Smooth muscle cell (in vitro differentiated cells): ENCODE measurements at regions not wholly inside any gene's neighbourhood (a gene's known extent, or its start where the extent isn't known, plus 50 kb on each side); places are given as distances from the start of the nearest gene placed in this dataset.

Source experiments
- DNase-seq: peaks from one replicate; lab custom pipeline; 2025; ENCODE audit not compliant: unreplicated experiment; lab: John Stamatoyannopoulos, UW
- H2AFZ ChIP-seq: fragments of 200-600 bp; sonication (generic); 2 replicates; pipeline ENCODE4 v1.6.0; 2016; ENCODE audit warnings: antibody characterized with exemption, low read depth, mild to moderate bottlenecking
- H3F3A ChIP-seq: fragments of 200-600 bp; sonication (generic); 2 replicates; pipeline ENCODE4 v1.6.0; 2017; ENCODE audit warnings: antibody characterized with exemption, low read depth
- H3K27ac ChIP-seq: fragments of 200-600 bp; sonication (generic); 2 replicates; pipeline ENCODE4 v1.5.1; 2016; ENCODE audit warnings: low read depth, mild to moderate bottlenecking
- H3K27me3 ChIP-seq: fragments of 200-600 bp; sonication (generic); 2 replicates; pipeline ENCODE4 v1.6.1; 2016; ENCODE audit warnings: low read depth, mild to moderate bottlenecking
- H3K36me3 ChIP-seq: fragments of 200-600 bp; sonication (generic); 2 replicates; pipeline ENCODE4 v1.5.1; 2016; ENCODE audit warnings: low read depth
- H3K4me1 ChIP-seq: fragments of 200-600 bp; sonication (generic); 2 replicates; pipeline ENCODE4 v1.5.1; 2016; ENCODE audit warnings: low read depth
- H3K4me2 ChIP-seq: fragments of 200-600 bp; sonication (generic); 2 replicates; pipeline ENCODE4 v1.6.0; 2016; ENCODE audit warnings: mild to moderate bottlenecking
- H3K4me3 ChIP-seq: fragments of 200-600 bp; sonication (generic); 2 replicates; pipeline ENCODE4 v1.5.1; 2016; ENCODE audit warnings: mild to moderate bottlenecking
- H3K79me2 ChIP-seq: fragments of 200-600 bp; sonication (generic); 2 replicates; pipeline ENCODE4 v1.6.0; 2016; ENCODE audit warnings: low read depth, mild to moderate bottlenecking
- H3K9ac ChIP-seq: fragments of 200-600 bp; sonication (generic); 2 replicates; pipeline ENCODE4 v1.6.0; 2016; ENCODE audit warnings: low read depth
- H3K9me3 ChIP-seq: fragments of 200-600 bp; sonication (generic); replicated peaks from 2 replicates; pipeline ENCODE4 v1.5.1; 2016; ENCODE audit warnings: low read depth
- H4K20me1 ChIP-seq: fragments of 200-600 bp; sonication (generic); 2 replicates; pipeline ENCODE4 v1.6.0; 2016; ENCODE audit warnings: low read depth
- WGBS: methylation state at CpG from one replicate; pipeline ENCODE4 v1.1.7; 2016; ENCODE audit warnings: low lambda C conversion rate; 5-methylcytosine and 5-hydroxymethylcytosine counted together
- TF ChIP-seq, protein P1 (sequence below): fragments of 200-600 bp; sonication (generic); IDR thresholded peaks from 2 replicates; pipeline ENCODE4 v1.5.1; 2017; ENCODE audit warnings: borderline replicate concordance, mild to moderate bottlenecking, antibody characterized with exemption; ENCODE audit not compliant: insufficient read depth, poor library complexity, severe bottlenecking

DNA sequence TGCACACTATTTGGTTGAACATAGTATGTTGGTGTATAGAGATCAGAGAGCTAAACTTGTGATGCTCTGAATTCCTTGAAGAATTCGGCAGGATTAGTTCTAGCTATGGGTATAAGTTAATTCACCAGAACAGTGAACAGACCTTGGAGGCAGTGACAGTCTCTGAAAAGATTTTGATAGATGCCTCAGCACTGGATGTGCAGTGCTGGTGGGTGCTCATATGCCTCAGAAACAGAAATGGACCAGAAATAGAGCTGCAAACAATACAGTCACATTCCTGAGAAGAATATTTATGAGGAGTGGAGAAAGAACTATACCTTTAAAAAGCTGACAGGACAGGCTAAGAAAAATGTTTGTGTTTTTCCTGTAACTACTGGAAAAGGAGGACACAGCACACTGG is 747.7 kb downstream of the KCTD16 start:
- Histone ChIP-seq H2AFZ (no peak overlapping the region), H3F3A (no peaks in the 10 kb centered on the region), H4K20me1 (no peaks in the 10 kb centered on the region), H3K4me3 (no peak overlapping the region), H3K4me1 (no peaks in the 10 kb centered on the region), H3K27me3 (no peaks in the 10 kb centered on the region), H3K4me2 (no peak overlapping the region), H3K36me3 (no peaks in the 10 kb centered on the region), H3K9me3 (no peaks in the 10 kb centered on the region), H3K27ac (no peak overlapping the region), H3K79me2 (no peaks in the 10 kb centered on the region), H3K9ac (no peak overlapping the region)
- WGBS = 91% methylated on average over 1 of the region's 1 CpG
- TF ChIP-seq, protein P1, sequence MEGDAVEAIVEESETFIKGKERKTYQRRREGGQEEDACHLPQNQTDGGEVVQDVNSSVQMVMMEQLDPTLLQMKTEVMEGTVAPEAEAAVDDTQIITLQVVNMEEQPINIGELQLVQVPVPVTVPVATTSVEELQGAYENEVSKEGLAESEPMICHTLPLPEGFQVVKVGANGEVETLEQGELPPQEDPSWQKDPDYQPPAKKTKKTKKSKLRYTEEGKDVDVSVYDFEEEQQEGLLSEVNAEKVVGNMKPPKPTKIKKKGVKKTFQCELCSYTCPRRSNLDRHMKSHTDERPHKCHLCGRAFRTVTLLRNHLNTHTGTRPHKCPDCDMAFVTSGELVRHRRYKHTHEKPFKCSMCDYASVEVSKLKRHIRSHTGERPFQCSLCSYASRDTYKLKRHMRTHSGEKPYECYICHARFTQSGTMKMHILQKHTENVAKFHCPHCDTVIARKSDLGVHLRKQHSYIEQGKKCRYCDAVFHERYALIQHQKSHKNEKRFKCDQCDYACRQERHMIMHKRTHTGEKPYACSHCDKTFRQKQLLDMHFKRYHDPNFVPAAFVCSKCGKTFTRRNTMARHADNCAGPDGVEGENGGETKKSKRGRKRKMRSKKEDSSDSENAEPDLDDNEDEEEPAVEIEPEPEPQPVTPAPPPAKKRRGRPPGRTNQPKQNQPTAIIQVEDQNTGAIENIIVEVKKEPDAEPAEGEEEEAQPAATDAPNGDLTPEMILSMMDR = no peak
- no peak for DNase-seq

DNA sequence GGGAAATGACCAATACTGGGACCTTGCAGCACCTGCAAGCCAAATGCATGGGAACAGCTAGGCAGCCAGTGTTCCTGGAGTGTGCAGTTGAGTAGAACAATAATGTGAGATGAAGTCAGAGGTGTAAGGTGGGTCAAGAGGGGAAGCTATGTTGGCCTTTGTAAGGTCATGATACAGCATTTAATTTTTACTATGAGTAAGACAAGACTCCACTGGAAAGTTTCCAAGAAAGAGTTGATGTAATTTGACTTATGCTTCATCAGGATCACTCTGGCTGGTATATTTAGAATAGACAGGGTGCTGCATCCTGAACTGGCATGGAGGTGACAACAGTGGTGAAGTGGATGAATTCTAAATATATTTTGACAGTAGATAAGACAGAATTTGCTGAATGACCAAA is 744.8 kb downstream of the KCTD16 start:
- no peaks in the 10 kb centered on the region for H3K79me2 ChIP-seq
- H3K4me2 ChIP-seq = no peak overlapping the region
- H3K9ac ChIP-seq = no peak overlapping the region
- no peaks in the 10 kb centered on the region for H3K36me3 ChIP-seq
- H2AFZ ChIP-seq = no peak overlapping the region
- no peak overlapping the region for H3K4me3 ChIP-seq
- H3K4me1 ChIP-seq = no peaks in the 10 kb centered on the region
- no peaks in the 10 kb centered on the region for H3K27me3 ChIP-seq
- no peaks in the 10 kb centered on the region for H4K20me1 ChIP-seq
- H3K27ac ChIP-seq = no peak overlapping the region
- no peaks in the 10 kb centered on the region for H3K9me3 ChIP-seq
- TF ChIP-seq, protein P1 = no peak
- H3F3A ChIP-seq = no peaks in the 10 kb centered on the region
- DNase-seq = no peak

DNA sequence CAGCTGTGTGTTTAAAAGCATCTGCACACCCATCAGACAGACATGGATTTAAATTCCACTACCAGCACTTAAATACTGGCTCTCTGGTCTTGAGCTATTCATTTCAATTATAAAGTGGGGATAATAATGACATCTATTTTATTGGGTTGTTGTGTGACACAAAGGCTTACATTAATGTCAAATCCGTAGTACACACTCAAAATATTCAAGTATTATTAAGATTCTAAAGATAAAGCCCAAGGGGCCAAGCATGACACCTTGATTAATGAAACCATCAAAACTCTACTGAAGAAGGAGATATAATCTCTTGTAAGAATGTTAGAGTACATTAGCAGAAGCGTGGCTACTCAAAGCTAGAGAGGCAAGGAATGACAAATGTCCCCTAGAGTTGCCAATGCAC is 743.0 kb downstream of the KCTD16 start:
- no peaks in the 10 kb centered on the region for H3K4me1 ChIP-seq
- no peak overlapping the region for H2AFZ ChIP-seq
- H3K9me3 ChIP-seq = no peaks in the 10 kb centered on the region
- H4K20me1 ChIP-seq = no peaks in the 10 kb centered on the region
- H3K4me3 ChIP-seq = no peak overlapping the region
- H3K36me3 ChIP-seq = no peaks in the 10 kb centered on the region
- H3K4me2 ChIP-seq = no peak overlapping the region
- H3K27ac ChIP-seq = no peak overlapping the region
- no peak for DNase-seq
- TF ChIP-seq, protein P1 = no peak
- no peak overlapping the region for H3K9ac ChIP-seq
- 67% methylated on average over 2 of the region's 2 CpGs for WGBS
- no peaks in the 10 kb centered on the region for H3F3A ChIP-seq
- H3K27me3 ChIP-seq = no peaks in the 10 kb centered on the region
- no peaks in the 10 kb centered on the region for H3K79me2 ChIP-seq

DNA sequence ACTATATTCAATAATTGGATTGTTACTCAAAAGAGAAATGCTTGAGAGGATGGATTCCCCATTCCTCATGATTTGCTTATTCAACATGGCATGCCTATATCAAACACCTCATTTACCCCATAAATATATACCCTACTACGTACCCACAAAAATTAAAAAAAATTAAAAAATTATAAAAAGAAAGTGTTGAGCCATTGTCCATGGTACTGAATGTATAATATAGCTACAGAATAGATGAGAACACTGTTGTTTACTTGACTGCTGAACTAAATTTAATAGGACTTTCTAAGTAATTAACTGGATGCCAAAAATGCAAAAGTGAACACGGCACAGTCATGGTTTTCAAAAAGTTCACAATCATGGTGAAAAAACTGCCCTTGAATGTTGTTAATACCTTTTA is 725.8 kb downstream of the KCTD16 start:
- Histone ChIP-seq H3K4me2 (no peak overlapping the region), H3K27me3 (no peaks in the 10 kb centered on the region), H3K36me3 (no peaks in the 10 kb centered on the region), H4K20me1 (no peaks in the 10 kb centered on the region), H3K4me3 (no peak overlapping the region), H3F3A (no peaks in the 10 kb centered on the region), H3K27ac (no peak overlapping the region), H3K79me2 (no peaks in the 10 kb centered on the region), H3K9ac (no peak overlapping the region), H3K9me3 (no peaks in the 10 kb centered on the region), H2AFZ (no peak overlapping the region), H3K4me1 (no peaks in the 10 kb centered on the region)
- TF ChIP-seq, protein P1 = no peak
- WGBS = 81% methylated on average over 2 of the region's 2 CpGs
- no peak for DNase-seq
